Ovary (tissue), 3 donors: ENCODE measurements at regions not wholly inside any gene's neighbourhood (a gene's known extent, or its start where the extent isn't known, plus 50 kb on each side); places are given as distances from the start of the nearest gene placed in this dataset.

Source experiments
- CTCF ChIP-seq, 3 donors: fragments of 450-650 bp in 2 of 3; fragments of 200-600 bp in 1 of 3; IDR thresholded peaks; one replicate each; pipeline versions ENCODE4 v1.5.1 to v1.8.0; 2016 to 2022; ENCODE audit warnings: antibody characterized with exemption in 3 of 3, mild to moderate bottlenecking in 1 of 3
- EP300 ChIP-seq: sonication (generic); formaldehyde crosslinking; IDR thresholded peaks from one replicate; pipeline ENCODE4 v1.6.1; 2017; ENCODE audit warnings: antibody characterized with exemption
- POLR2A ChIP-seq: fragments of 450-650 bp; IDR thresholded peaks from one replicate; pipeline ENCODE4 v1.6.1; 2017; ENCODE audit warnings: antibody characterized with exemption, mild to moderate bottlenecking, moderate library complexity
- donor health status: DM: no; HTN: no; CAD: no.

- TF ChIP-seq CTCF (IDR thresholded peaks at IDR 0.05), result no peak
- TF ChIP-seq EP300, result no peak
- no peak for TF ChIP-seq POLR2A
These were observed 232.3 kb upstream of the RPS6KA3 start for GRCh38 chrX:20498851-20499635.
